Inferior parietal cortex (tissue), 1 donor: ENCODE measurements at regions not wholly inside any gene's neighbourhood (a gene's known extent, or its start where the extent isn't known, plus 50 kb on each side); places are given as distances from the start of the nearest gene placed in this dataset.
"Not testable (repeated sequence)": the region's sequence is repeated elsewhere in the genome, so short reads cannot be mapped to it uniquely, and the experiment has no call there.

ENCODE experiments used
- DNase-seq: peaks from one replicate; pipeline ENCODE4 v3.0.0-alpha.2; 2016; ENCODE audit errors: extremely low spot score

DNA sequence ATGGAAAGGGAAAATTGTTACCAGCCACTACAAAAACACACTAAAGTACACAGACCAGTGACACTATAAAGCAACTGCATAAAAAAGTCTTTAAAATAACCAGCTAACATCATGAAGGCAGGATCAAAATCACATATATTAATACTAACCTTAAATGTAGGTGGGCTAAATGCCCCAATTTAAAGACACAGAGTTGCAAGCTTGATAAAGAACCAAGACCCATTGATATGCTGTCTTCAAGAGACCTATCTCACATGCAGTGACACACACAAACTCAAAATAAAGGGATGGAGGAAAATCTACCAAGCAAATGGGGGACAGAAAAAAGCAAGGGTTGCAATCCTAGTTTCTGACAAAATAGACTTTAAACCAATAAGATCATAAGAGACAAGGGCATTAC lies 246.3 kb downstream of the SEC16B start:
- no peak for DNase-seq

DNA sequence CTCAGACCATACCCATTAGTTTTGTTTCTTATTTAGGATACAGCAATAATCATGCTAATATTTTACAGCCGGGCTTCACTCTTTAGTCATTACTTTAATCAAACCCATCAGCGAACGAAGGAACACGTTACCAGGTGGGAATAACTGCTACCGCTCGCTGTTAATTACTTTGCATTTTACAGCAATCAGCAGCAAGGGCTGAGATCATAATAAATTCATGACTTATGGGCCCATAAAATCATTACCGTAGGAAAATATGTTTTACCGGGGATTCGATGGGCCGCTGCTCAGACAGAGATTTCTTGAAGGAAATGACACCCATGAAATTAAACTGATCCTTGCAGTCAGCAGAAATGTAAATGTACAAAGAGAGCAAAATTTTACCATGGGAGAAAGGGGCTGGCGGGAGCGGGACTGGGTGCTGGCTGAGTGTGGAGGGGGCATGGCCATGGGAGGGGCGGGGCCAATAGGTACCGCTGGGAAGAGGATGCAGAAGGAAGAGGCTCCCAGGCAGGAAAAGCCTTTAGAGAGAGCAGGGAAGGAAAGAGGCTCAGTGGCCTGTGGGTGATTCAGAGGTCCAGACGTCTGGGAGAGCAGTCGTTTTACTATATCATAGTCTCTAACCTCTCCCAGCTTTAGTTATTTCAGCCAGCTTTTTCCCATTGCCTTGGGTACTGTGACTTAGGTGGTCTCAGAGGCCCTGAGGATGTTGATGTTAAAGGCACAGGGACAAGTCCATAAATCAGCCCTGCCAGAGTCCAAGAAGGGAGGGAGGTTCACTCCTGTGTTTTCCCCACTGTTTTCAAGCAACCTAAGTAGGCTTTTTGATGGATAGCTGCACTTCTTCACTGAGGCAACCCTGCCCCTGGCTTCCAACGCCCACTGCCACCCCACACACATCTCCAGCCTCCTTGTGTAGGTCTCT lies 258.9 kb downstream of the SEC16B start:
- no peak for DNase-seq

DNA sequence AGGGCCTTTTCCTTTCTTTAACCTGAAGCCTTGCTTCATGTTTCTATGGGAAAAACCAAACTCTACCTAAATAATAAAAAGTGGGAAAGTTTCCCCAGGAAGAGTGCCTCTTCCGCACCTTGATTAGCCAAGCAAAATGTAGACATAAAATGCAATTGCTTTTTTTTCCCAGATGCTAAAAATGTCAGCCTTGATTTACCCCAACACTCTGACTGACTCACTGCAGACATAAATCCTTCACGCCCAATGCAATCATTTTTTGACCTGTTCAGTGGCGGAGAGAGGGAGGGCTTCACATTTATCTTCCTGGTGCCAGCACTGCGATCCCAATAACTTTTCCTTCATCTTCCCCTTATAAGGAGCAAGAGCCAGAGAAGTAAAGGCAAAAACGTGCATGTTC lies 261.5 kb downstream of the SEC16B start:
- no peak for DNase-seq

DNA sequence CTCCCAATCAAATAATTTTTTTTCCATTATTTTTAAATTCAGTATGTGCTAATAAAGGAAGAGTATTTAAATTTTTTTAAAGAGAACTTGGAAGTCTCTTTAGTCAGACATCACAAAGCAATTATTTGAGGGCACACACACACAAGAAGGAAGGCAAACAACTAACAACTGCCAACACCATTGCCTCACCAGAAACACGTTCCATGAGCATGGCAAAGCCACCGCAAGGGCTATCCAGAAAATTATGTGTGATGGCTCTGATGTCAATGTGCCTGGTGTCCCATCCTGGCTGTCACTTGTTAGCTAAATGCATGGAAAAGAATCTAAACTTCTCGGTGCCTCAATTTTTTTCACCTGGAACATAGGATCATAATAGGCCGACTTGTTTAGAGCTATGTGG lies 262.9 kb downstream of the SEC16B start:
- no peak for DNase-seq

DNA sequence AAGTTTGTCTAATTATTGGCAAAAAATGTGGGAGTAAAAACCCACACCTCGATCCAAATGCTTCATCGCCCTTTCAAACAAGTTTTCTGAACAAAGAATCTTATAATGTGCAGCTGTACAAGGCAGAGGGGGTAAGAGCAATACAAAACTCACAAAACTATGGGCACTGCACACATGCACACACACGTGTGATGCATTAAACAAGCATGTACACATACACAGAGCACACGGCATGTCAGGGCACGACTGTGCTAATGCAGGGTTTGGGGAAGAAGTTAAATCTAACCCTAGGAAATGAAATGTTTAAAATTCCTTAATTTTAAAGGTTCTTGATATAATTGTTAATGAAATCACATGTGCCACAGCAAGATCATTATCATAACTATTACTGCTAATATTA lies 264.0 kb downstream of the SEC16B start:
- DNase-seq = no peak

DNA sequence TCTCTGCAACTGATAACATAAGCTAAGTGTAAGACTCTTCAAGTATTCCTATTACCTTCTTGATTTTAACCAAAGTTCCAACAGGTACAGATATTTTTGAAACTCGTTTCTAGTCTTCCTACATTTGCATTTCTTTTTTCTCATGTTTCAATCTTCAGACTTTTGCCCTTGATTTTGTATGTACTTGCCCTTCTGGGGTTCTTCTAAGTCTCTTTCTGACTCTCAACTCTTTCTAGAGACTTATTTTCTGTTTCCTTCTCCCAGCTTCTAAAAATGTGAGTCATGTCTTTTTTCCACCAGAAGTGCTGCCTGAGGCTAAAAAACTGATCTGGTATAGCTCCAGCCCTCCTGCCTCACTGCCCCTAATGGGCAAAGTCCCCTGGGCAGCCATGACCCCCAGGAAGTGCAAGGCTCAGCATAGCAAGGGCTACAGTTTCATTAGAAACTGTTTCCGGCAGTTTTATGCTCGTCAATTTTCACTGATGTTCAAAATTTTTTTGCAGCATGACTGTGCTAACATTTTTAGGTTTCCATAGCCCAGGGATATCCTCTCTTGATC lies 265.9 kb downstream of the SEC16B start:
- no peak for DNase-seq

DNA sequence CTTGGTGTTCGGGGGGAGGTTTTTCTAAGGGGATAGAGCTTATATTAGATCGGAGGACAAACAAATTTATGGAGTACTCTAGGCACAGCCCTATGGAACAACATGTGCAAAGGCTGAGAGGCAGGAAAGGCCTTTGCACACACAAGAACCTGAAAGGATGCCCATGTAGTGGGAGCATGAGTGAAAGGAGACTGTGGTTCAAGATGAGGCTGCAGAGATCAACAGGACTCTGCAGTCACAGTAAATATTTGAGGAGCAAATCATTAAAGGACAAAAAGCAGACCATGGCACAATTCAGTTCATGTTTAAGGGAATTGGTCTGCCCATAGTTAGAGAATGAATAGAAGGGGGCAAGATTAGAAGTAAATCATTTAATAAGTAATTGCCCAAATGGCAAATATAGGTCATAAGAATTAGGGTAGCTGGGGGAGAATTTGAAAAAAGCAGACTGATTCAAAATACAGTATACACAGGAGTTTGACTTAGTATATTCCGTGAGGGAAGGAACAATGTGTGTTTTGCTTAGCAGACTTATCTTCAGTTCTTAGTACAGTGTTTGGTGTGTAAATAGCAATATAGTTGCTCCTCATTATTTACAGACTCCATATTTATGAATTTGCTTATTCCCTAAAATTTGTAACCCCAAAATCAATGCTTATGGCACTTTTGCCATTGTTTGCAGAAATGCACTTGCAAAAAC lies 268.1 kb downstream of the SEC16B start:
- no peak for DNase-seq

DNA sequence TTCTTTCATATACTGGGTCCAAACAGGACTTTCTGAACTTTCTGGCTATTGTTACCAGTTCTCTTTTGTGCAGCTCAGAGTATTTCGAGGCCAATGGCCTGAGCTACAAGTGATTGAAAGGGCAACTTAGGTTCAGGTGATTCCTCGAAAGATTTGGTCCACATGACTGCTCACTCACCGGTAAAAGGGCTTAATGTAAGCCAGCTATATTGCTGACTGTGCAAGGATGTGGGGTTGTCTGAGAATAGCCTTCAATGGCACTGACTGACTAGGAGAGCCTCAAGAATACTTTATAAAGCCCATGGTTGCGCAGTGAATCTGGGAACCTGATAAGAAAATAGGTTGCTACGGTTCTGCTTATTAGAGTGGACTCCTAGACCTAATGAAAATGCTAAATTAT lies 269.0 kb downstream of the SEC16B start:
- DNase-seq = no peak

DNA sequence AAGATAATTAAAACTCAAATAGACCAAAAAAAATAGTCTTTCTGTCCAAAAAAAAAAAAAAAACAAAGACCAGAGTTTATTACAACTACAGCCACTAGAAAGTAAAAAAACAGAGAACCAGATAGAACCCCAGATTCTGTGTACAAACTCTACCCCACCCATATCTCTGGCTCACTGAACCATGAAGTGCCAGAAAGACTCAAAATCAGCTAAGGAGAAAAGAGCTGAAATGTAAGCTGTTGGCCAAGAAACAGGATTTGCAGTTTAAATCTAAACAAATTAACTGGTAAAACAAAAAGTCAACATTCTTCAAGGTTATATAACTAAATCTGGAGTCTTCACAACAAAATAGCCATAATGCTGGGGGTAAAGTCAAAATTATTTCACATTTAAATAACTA lies 278.9 kb downstream of the SEC16B start:
- no peak for DNase-seq

DNA sequence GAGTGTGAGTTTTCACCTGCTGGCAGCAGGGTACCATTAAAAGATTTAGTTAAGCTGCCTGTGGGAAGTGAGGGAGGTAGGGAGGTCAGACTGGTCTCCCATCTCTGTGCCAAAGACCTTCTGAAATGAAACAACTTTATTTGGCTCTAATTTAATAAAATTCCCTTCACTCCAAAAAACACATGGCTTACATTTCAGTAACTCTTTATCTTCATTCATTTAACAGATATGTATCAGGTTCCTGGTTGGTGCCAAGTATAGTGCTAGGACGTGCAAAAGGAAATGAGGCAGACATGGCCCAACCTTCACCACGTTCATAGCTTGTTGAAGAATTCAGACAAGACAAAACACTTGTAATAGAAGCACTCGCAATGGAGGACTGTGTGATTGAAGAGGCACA lies 282.3 kb downstream of the SEC16B start:
- DNase-seq = no peak

DNA sequence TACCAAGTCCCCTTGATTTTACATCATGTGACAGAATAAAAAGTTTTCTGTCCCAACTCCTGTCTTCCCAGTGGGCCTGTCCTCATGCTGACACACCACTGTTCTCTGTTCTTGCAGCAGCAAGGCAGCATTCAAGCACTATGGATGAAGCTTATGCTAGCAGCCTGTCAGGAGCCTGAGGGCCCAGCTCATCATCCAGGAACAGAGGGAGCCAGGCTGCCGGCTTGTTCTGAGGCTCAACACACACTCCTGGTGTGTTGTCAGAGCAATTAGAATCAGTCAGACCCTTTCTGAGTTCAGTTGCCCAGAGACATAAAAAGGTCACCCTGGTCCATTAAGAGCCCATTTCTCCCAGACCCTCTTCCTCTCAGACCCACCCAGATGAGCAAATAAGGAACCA lies 282.9 kb downstream of the SEC16B start:
- no peak for DNase-seq

DNA sequence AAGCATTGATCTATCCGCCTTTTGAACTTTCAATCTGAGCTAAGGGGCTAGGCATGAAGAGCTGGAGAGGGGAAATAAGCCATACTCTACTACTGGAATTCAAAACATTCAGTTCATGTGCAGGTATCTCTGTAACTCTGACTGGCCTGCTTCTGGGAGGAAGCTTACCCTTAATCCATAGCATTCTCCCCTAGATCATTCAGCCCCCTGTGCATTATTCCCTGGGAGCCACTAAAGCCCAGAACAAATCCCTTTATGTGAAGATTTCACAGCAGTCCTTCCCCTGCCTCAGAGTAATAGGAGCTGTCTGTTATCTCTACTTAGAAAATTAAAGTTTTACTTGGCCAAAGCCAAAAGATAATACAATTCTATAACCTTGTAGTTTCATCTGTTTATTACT lies 300.7 kb downstream of the SEC16B start:
- no peak for DNase-seq

DNA sequence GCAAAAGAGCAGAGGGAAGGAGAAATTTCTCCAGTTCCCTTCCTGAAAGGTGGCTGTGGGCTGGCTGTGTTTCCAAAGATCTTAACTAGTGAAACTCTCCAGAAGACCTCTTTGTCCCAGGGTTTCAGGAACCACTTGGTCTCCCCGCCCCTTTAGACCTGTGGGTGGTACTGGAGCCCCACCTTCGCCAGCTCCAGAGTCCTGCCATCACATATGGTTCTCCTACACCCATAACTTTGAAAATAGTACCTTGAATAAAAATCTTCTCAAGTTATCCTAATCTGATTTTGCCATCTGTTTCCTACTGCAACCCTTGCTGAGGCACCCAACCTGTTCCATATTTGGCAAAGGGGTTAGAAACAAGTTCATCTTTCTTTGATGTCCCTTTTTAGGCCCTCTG lies 303.9 kb downstream of the SEC16B start:
- DNase-seq = no peak

DNA sequence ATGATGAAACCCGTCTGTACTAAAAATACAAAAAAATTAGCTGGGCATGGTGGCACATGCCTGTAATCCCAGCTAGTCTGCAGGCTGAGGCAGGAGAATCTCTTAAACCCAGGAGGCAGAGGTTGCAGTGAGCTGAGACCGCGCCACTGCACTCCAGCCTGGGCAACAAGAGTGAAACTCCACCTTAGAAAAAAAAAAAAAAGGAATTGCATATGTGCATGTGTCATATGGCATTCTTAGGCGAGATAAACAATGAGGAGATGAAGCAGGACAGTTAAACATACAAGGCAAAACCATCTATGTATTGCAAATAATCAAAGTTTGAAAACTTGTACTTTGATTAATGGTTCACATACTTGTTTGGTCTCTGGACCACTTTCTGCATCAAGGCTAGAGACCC lies 305.1 kb downstream of the SEC16B start:
- not testable (repeated sequence) for DNase-seq

DNA sequence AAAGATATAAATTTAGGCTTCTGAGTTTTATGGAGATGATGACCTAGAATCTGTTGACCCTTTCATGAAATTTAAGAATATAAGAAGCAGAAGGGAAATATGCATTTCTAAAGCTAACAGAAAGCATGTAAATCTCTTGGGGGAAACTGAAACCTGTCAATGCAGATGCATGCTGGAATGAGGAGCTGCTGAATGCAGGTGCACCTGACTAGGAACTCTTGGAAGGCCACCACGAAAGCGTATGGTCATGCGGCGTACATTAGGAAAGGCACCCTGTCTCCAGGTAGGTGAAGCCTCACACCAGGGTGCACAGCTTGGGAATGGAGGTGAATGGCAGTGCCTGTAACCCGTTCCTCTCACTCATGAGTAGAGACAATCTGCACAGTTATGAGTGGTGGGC lies 309.7 kb downstream of the SEC16B start:
- DNase-seq = no peak

DNA sequence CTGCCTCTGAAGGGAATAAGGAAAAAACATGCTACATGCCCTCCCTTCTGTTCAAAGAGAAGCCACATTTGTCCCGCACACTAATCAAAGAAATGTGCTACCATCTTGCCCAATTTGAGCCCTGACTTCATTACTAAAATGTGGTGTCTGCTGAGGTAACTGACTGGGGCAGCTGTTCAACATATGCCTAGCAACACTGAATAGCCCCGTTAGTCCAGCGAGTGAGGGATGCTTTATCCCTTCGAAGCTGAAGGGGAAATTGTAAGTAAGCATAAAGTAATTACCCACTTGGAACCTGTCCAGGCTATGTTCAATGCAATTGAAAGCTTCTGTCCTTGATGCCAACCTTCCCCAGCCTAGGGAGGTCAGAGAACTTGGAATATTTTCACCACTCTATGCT lies 310.6 kb downstream of the SEC16B start:
- no peak for DNase-seq

DNA sequence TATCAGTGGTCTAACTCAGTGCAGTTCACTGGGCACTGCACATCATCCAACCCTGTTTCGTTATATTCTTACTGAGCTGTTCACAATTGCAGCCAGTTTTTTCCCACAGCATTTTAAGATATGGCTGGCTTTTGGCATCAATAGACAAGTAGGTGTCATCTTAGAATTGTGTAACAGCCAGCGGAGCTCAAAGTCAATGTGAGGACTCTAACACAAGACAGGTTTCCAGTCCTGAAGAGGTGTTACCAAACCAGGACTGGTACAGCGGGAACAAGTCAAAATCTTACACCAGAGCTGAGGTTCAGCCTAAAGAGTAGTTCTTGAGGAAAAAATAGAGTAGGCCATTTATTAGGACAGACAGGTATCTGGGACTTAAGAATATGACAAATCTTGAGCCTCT lies 313.3 kb downstream of the SEC16B start:
- DNase-seq = no peak

DNA sequence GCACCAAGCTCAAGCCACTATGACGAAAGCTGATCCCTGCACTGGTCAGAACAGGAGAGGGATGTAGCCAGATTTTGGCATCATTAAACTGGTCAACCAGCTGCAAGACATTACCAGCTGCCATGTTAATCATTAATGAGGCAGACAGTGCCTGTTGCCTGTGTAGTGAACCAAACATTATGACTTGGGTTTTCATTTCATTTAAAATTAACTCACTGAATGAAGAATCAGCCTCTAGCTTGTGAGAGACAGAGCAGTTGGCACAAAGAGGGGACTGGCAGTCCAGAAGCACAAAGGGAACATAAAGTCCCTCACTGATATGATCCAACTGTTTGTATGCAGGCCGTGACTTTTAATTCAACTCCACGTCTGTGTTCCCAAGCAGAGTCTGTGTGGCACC lies 318.9 kb downstream of the SEC16B start:
- no peak for DNase-seq

DNA sequence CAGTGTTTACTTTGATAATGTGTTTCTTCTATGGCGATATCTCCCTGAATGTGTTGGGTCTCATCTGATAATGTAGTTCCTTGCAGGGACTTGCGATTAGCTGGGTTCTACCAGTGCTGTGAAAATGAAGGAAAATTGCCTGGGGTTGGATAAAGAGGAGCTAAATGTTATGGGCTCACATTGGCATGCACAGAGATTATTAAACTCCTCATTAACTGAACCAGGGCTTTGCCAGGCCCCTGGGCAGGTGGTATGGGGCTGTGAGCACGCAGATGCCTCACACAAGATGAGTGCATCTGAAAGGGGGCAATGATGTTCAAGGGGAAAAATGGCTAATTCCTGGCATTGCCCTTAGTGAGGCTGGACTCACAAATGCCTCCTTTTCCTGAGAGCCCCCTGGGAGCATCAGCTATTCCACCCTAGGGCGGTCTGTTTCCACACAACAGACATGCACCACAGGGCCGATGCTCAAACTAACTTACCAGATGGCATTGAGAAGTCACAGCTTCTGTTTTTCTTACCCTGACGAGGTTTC lies 321.1 kb downstream of the SEC16B start:
- no peak for DNase-seq

DNA sequence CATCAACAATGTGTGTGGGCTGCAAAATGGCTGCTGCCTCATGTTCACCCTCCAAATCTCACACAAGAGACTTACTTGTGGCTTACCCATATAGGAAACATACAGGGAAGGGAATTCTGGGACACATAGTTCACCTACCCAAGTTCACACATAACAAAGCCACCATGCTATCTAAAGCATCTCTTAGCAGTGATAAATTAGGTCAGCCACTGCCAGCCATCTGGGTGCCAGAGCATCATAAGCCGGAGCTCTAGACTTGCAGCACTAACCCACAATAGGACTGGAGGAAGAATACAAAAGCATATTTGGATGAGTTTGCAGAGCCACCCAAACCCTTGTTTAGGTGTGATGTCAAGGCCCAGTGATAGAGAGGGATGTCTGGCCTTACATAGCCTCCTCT lies 321.7 kb downstream of the SEC16B start:
- DNase-seq = no peak

DNA sequence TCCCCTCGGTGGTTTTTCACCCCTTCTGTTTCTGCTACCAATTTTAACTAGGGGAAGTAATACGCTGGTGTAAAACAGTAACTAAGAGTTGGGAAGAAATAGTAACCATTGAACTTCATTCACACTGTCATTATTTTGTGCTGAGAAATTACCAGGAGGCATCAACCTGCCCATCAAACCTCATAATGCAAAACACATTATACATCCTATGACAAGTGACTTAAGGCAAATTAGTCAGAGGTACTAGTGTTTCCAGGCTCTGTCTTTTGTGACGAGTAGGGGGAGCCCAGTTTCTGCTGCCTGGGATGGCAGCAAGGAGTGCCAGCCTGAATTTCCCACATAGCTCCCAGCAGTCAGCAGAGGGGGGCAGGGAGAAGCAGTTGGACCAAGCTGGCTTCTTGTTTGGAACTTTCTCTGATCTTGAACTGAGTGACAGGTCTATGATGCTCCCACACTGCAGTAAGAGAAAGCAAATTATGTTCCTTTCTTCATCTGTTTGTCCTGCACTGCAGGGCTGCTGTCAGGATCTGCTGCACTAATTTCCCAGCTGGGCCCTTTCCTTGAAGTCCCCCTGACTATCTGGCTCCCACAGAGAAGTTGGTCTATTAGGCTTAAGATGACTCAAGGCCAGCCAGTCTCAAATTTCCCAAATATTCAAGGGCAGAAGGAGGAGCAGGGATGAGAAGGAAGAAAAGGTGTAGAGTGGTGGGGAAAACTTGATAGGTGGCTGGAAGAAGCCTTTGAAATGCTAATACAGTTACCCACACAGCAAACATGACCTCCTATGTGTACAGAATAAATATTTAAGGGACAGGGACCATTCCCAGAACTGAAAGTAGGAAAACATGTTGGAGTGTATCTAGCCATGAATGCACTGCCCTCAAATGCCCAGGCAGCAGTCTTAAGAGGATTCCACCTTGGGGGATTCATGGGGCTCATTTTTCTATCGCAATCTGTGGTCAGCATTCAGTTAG lies 322.8 kb downstream of the SEC16B start:
- DNase-seq = no peak
